ENCODE measurements at regions not wholly inside any gene's neighbourhood (a gene's known extent, or its start where the extent isn't known, plus 50 kb on each side); places are given as distances from the start of the nearest gene placed in this dataset.

GRCh38 chr9:713091-713490 lies 128.4 kb upstream of the DMRT1 start:
- DNase-seq (no peak), ATAC-seq (ENCODE audit: poor library complexity) (no peak)
- H3K27ac ChIP-seq (ENCODE audit: low read depth in 1 of 2, low read length in 2 of 2) = no peak overlapping the region
- no peak overlapping the region for H3K4me3 ChIP-seq (ENCODE audit: low read length)
- TF ChIP-seq, protein P1, sequence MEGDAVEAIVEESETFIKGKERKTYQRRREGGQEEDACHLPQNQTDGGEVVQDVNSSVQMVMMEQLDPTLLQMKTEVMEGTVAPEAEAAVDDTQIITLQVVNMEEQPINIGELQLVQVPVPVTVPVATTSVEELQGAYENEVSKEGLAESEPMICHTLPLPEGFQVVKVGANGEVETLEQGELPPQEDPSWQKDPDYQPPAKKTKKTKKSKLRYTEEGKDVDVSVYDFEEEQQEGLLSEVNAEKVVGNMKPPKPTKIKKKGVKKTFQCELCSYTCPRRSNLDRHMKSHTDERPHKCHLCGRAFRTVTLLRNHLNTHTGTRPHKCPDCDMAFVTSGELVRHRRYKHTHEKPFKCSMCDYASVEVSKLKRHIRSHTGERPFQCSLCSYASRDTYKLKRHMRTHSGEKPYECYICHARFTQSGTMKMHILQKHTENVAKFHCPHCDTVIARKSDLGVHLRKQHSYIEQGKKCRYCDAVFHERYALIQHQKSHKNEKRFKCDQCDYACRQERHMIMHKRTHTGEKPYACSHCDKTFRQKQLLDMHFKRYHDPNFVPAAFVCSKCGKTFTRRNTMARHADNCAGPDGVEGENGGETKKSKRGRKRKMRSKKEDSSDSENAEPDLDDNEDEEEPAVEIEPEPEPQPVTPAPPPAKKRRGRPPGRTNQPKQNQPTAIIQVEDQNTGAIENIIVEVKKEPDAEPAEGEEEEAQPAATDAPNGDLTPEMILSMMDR (IDR thresholded peaks at IDR 0.05) = no peak
- no peak overlapping the region for H3K4me3 Mint-ChIP-seq
- H3K27ac Mint-ChIP-seq = no peak overlapping the region
- intact Hi-C loops (cut with DNase I, micrococcal nuclease) = no loop called here
- no peaks in the 10 kb centered on the region for H3K4me1 Mint-ChIP-seq (ENCODE audit: low read depth)
- ChIA-PET CTCF (interaction anchor here (1.2 kb wide), 1 partner anchor 8 kb away, joined by 3 read pairs; no protein-coding TSS in a partner anchor), POLR2A (no interaction called here)
- H3K27me3 Mint-ChIP-seq = peaks cover 24% of the 10 kb centered on the region
- no peaks in the 10 kb centered on the region for H3K36me3 Mint-ChIP-seq (ENCODE audit: low read depth)
- H3K9me3 Mint-ChIP-seq = no peaks in the 10 kb centered on the region
- H3K27me3 ChIP-seq (ENCODE audit: control insufficient read depth in 1 of 2, insufficient read depth in 2 of 2, low read length in 2 of 2) = peaks cover 0 to 3% of the 10 kb centered on the region in 2 experiments
- no peaks in the 10 kb centered on the region for H3K9me3 ChIP-seq (ENCODE audit: control insufficient read depth in 1 of 2, insufficient read depth in 1 of 2, low read length in 2 of 2)
- peaks cover 7% of the 10 kb centered on the region for H3K36me3 ChIP-seq (ENCODE audit: insufficient read depth, low read length)
- no peaks in the 10 kb centered on the region for H3K4me1 ChIP-seq (ENCODE audit: insufficient read depth, low read length)

DNA sequence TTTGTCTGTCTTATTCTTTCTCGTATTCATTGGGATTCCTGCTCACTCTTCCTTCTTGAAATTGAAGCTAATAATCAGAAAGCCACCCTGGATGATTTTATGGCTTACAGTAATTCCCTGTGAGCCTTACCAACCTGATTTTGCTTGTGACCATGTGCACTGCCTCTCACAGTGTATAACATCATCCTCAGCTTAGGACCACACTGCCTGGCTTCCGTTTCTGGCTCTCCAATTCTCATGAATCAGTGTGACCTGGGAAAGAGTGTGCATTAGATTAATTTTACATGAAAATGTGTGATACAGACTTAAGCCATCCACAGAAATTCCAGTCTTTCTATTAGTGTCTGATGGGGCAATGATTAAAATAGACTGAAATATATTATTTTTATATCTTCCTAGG lies 126.8 kb upstream of the DMRT1 start:
- Mint-ChIP-seq H3K27me3 (peaks cover 11% of the 10 kb centered on the region), H3K27ac (no peak overlapping the region), H3K4me1 (ENCODE audit: low read depth) (no peaks in the 10 kb centered on the region), H3K4me3 (no peak overlapping the region), H3K9me3 (no peaks in the 10 kb centered on the region), H3K36me3 (ENCODE audit: low read depth) (no peaks in the 10 kb centered on the region)
- CTCF ChIA-PET = no interaction called here
- H3K27ac ChIP-seq (ENCODE audit: low read depth in 1 of 2, low read length in 2 of 2) = no peak overlapping the region
- POLR2A ChIA-PET = no interaction called here
- no peaks in the 10 kb centered on the region for H3K9me3 ChIP-seq (ENCODE audit: control insufficient read depth in 1 of 2, insufficient read depth in 1 of 2, low read length in 2 of 2)
- H3K4me3 ChIP-seq (ENCODE audit: low read length) = no peak overlapping the region
- H3K4me1 ChIP-seq (ENCODE audit: insufficient read depth, low read length) = no peaks in the 10 kb centered on the region
- peaks cover 7% of the 10 kb centered on the region for H3K36me3 ChIP-seq (ENCODE audit: insufficient read depth, low read length)
- H3K27me3 ChIP-seq (ENCODE audit: control insufficient read depth in 1 of 2, insufficient read depth in 2 of 2, low read length in 2 of 2) = no peaks in the 10 kb centered on the region
- TF ChIP-seq, protein P1 (IDR thresholded peaks at IDR 0.05) = no peak
- intact Hi-C loops (cut with DNase I, micrococcal nuclease) = no loop called here
- ATAC-seq (ENCODE audit: poor library complexity) (no peak), DNase-seq (no peak)

GRCh38 chr9:715300-715699 lies 126.2 kb upstream of the DMRT1 start:
- CTCF ChIA-PET = no interaction called here

More at GRCh38 chr9:715300-715699, 126.2 kb upstream of the DMRT1 start:
- Mint-ChIP-seq H3K4me3 (no peak overlapping the region), H3K4me1 (ENCODE audit: low read depth) (no peaks in the 10 kb centered on the region), H3K9me3 (no peaks in the 10 kb centered on the region), H3K27ac (no peak overlapping the region), H3K27me3 (peaks cover 7% of the 10 kb centered on the region), H3K36me3 (ENCODE audit: low read depth) (no peaks in the 10 kb centered on the region)
- ATAC-seq (ENCODE audit: poor library complexity) = no peak
- Histone ChIP-seq H3K4me3 (ENCODE audit: low read length) (no peak overlapping the region), H3K27me3 (ENCODE audit: control insufficient read depth in 1 of 2, insufficient read depth in 2 of 2, low read length in 2 of 2) (no peaks in the 10 kb centered on the region), H3K9me3 (ENCODE audit: control insufficient read depth in 1 of 2, insufficient read depth in 1 of 2, low read length in 2 of 2) (no peaks in the 10 kb centered on the region), H3K27ac (ENCODE audit: low read depth in 1 of 2, low read length in 2 of 2) (no peak overlapping the region), H3K36me3 (ENCODE audit: insufficient read depth, low read length) (peaks cover 7% of the 10 kb centered on the region), H3K4me1 (ENCODE audit: insufficient read depth, low read length) (no peaks in the 10 kb centered on the region)
- intact Hi-C loops (cut with DNase I, micrococcal nuclease) = no loop called here
- POLR2A ChIA-PET = no interaction called here
- no peak for DNase-seq
- TF ChIP-seq, protein P1 (IDR thresholded peaks at IDR 0.05) = no peak
